CD14-positive monocyte (primary cell): ENCODE measurements at regions not wholly inside any gene's neighbourhood (a gene's known extent, or its start where the extent isn't known, plus 50 kb on each side); places are given as distances from the start of the nearest gene placed in this dataset.

ENCODE experiments used
- DNase-seq, 3 donors: peaks; one replicate each; pipeline ENCODE4 v3.0.0-alpha.2; 2011 to 2022
- H2AFZ ChIP-seq: 2 replicates; pipeline ENCODE4 v1.6.0; 2012; ENCODE audit warnings: mild to moderate bottlenecking, low read depth, low read length, inconsistent platforms; ENCODE audit not compliant: insufficient read depth, poor library complexity, severe bottlenecking
- H3K27ac ChIP-seq, 2 donors: 1 replicate in 1 of 2; 2 replicates in 1 of 2; pipeline ENCODE4 v1.5.1; 2012 to 2013; ENCODE audit warnings: low read length in 2 of 2, control low read depth in 1 of 2, inconsistent platforms in 1 of 2, low read depth in 1 of 2, mild to moderate bottlenecking in 1 of 2
- H3K27me3 ChIP-seq, 2 donors: one replicate each; pipeline versions ENCODE4 v1.6.0 to v1.6.1; 2011 to 2013; ENCODE audit warnings: low read length in 2 of 2; ENCODE audit not compliant: control insufficient read depth in 2 of 2, insufficient read depth in 2 of 2
- H3K36me3 ChIP-seq, 2 donors: replicated peaks in 1 of 2; 1 replicate in 1 of 2; 2 replicates in 1 of 2; pipeline versions ENCODE4 v1.5.1 to v1.6.1; 2012 to 2013; ENCODE audit warnings: low read length in 2 of 2, control low read depth in 1 of 2, inconsistent platforms in 1 of 2, mild to moderate bottlenecking in 1 of 2; ENCODE audit not compliant: insufficient read depth in 2 of 2, control insufficient read depth in 1 of 2
- H3K4me1 ChIP-seq, 2 donors: 1 replicate in 1 of 2; 2 replicates in 1 of 2; pipeline versions ENCODE4 v1.5.1 to v1.6.1; 2012 to 2013; ENCODE audit warnings: low read length in 2 of 2, control low read depth in 1 of 2, inconsistent platforms in 1 of 2, mild to moderate bottlenecking in 1 of 2, moderate library complexity in 1 of 2; ENCODE audit not compliant: insufficient read depth in 2 of 2, control insufficient read depth in 1 of 2
- H3K4me2 ChIP-seq: replicated peaks from 2 replicates; pipeline ENCODE3; 2012; ENCODE audit warnings: low read length, moderate library complexity, mild to moderate bottlenecking; ENCODE audit not compliant: poor library complexity, severe bottlenecking; ENCODE audit errors: extremely low read depth
- H3K4me3 ChIP-seq, 3 experiments: fragments of 200-600 bp in 1 of 3; sonication (generic) in 1 of 3; replicated peaks in 1 of 3; 1 replicate in 2 of 3; 2 replicates in 1 of 3; pipeline ENCODE4 v1.5.1; 2011 to 2013; ENCODE audit warnings: low read length in 3 of 3, mild to moderate bottlenecking in 3 of 3, control low read depth in 2 of 3, low read depth in 2 of 3, inconsistent platforms in 1 of 3, moderate library complexity in 1 of 3
- H3K79me2 ChIP-seq: 2 replicates; pipeline ENCODE4 v1.6.0; 2012; ENCODE audit warnings: mild to moderate bottlenecking, control low read depth, inconsistent platforms, low read length, moderate library complexity; ENCODE audit not compliant: insufficient read depth
- H3K9ac ChIP-seq: 2 replicates; pipeline ENCODE4 v1.6.0; 2017; ENCODE audit warnings: low read length, mild to moderate bottlenecking; ENCODE audit not compliant: insufficient read depth, poor library complexity, severe bottlenecking
- H3K9me3 ChIP-seq, 2 donors: replicated peaks in 1 of 2; 1 replicate in 1 of 2; 2 replicates in 1 of 2; pipeline versions ENCODE4 v1.5.1 to v1.6.1; 2012 to 2013; ENCODE audit warnings: low read length in 2 of 2, control low read depth in 1 of 2; ENCODE audit not compliant: control insufficient read depth in 1 of 2, insufficient read depth in 1 of 2
- H4K20me1 ChIP-seq: 2 replicates; pipeline ENCODE4 v1.6.0; 2012; ENCODE audit warnings: mild to moderate bottlenecking, low read length, control low read depth, moderate library complexity; ENCODE audit not compliant: insufficient read depth
- H3K27ac Mint-ChIP-seq, 7 donors: one replicate each; pipeline ENCODE4 v1.8.0; 2020; ENCODE audit warnings: mild to moderate bottlenecking in 7 of 7, mixed read lengths in 7 of 7, moderate library complexity in 6 of 7, inconsistent platforms in 2 of 7
- H3K27me3 Mint-ChIP-seq, 3 donors: one replicate each; pipeline ENCODE4 v1.8.0; 2021 to 2022; ENCODE audit warnings: low read depth in 3 of 3, mild to moderate bottlenecking in 3 of 3, mixed read lengths in 3 of 3, moderate library complexity in 3 of 3, inconsistent platforms in 1 of 3
- H3K36me3 Mint-ChIP-seq, 2 donors: one replicate each; pipeline ENCODE4 v1.8.0; 2020; ENCODE audit warnings: mixed read lengths in 2 of 2, inconsistent platforms in 1 of 2, mild to moderate bottlenecking in 1 of 2
- H3K4me1 Mint-ChIP-seq: one replicate; pipeline ENCODE4 v1.8.0; 2020; ENCODE audit warnings: mild to moderate bottlenecking, mixed read lengths
- H3K4me3 Mint-ChIP-seq, 2 donors: one replicate each; pipeline ENCODE4 v1.8.0; 2020; ENCODE audit warnings: mild to moderate bottlenecking in 2 of 2, mixed read lengths in 2 of 2, moderate library complexity in 1 of 2
- H3K9me3 Mint-ChIP-seq, 7 donors: one replicate each; pipeline ENCODE4 v1.8.0; 2020 to 2022; ENCODE audit warnings: mixed read lengths in 7 of 7, mild to moderate bottlenecking in 6 of 7, moderate library complexity in 6 of 7, inconsistent platforms in 2 of 7
- WGBS: methylation state at CpG from one replicate; pipeline ENCODE4 v1.1.5; 2013; ENCODE audit warnings: missing lambda C conversion rate; ENCODE audit not compliant: insufficient coverage; 5-methylcytosine and 5-hydroxymethylcytosine counted together
- intact Hi-C, 2 donors: fragments of 100-400 bp; cut with micrococcal nuclease; formaldehyde crosslinking; loops; one replicate each; pipeline versions ENCODE4 v1.15.0 to v1.15.1; 2023
- TF ChIP-seq, protein P1 (sequence below): fragments of 200-600 bp; IDR thresholded peaks from one replicate; pipeline ENCODE4 v1.8.0; 2022; ENCODE audit warnings: antibody characterized with exemption, mild to moderate bottlenecking

DNA sequence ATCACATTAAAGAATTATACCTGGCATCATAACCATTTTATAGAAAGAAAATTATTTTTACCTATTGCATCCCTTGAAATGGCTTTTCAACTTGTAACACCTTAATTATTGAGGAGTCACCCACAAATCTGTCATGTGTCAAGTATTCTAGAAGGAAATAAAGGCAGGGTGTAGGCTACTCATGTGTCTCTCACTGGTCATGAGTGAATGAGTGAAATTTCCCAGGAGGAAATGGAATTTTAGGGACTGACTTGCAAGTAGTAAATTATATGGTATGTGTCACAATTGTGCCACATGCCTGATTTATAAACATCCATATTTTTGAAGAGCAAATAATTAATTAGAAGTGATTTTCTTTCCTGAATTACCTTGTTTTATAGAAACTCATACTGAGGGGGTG, 310.5 kb upstream of the ADAMTS9 start:
- H3K27ac Mint-ChIP-seq: no peak overlapping the region
- H3K27ac ChIP-seq: no peak overlapping the region
- H2AFZ ChIP-seq: no peak overlapping the region
- intact Hi-C loops: no loop called here
- no peaks in the 10 kb centered on the region for H3K9me3 ChIP-seq
- no peaks in the 10 kb centered on the region for H3K36me3 ChIP-seq
- no peaks in the 10 kb centered on the region for H3K79me2 ChIP-seq
- H3K36me3 Mint-ChIP-seq: no peaks in the 10 kb centered on the region
- H3K4me3 ChIP-seq: no peak overlapping the region
- H3K27me3 ChIP-seq: no peaks in the 10 kb centered on the region
- no peaks in the 10 kb centered on the region for H3K27me3 Mint-ChIP-seq
- H3K9ac ChIP-seq: no peak overlapping the region
- TF ChIP-seq, protein P1, sequence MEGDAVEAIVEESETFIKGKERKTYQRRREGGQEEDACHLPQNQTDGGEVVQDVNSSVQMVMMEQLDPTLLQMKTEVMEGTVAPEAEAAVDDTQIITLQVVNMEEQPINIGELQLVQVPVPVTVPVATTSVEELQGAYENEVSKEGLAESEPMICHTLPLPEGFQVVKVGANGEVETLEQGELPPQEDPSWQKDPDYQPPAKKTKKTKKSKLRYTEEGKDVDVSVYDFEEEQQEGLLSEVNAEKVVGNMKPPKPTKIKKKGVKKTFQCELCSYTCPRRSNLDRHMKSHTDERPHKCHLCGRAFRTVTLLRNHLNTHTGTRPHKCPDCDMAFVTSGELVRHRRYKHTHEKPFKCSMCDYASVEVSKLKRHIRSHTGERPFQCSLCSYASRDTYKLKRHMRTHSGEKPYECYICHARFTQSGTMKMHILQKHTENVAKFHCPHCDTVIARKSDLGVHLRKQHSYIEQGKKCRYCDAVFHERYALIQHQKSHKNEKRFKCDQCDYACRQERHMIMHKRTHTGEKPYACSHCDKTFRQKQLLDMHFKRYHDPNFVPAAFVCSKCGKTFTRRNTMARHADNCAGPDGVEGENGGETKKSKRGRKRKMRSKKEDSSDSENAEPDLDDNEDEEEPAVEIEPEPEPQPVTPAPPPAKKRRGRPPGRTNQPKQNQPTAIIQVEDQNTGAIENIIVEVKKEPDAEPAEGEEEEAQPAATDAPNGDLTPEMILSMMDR: no peak
- no peaks in the 10 kb centered on the region for H3K4me1 Mint-ChIP-seq
- peaks cover 0 to 5% (median 0%) of the 10 kb centered on the region in 7 donors for H3K9me3 Mint-ChIP-seq
- H4K20me1 ChIP-seq: no peaks in the 10 kb centered on the region
- H3K4me3 Mint-ChIP-seq: no peak overlapping the region
- no peak for DNase-seq
- no peaks in the 10 kb centered on the region for H3K4me1 ChIP-seq
- no peak overlapping the region for H3K4me2 ChIP-seq

DNA sequence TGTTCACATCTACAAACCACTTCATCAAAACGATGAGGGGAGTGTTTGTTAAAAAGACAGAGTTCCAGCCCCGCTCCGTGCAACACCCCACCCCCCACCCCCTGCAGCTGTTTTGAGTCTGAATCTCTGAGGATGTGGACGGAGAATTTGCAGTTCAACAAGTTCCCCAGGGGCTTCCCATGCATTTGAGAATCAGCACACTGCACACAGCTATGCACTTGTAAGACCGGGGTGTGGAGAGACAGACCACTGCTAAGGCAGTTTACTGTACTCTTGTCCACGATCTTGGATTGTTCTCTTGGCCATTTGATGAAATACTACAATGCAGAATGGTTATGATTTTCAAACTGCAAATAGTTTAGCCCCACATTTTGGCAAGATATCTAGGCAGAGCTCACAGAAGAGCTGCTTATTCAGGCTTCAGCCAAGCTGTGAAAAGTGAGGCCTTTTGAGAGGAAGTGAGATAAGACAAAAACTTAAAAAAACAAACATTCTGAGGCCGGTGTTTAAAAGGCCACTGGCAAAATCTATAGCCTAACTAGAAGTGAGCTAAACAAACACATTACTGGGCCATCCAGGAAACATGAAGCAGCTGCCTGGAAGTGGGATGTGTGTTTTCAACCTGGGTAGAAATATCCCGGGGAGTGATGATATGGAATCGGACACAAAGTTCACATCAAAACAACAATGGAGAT, 308.2 kb upstream of the ADAMTS9 start:
- Histone ChIP-seq H3K4me1 (no peaks in the 10 kb centered on the region), H3K9ac (no peak overlapping the region), H4K20me1 (no peaks in the 10 kb centered on the region), H3K79me2 (no peaks in the 10 kb centered on the region), H3K9me3 (no peaks in the 10 kb centered on the region), H3K4me2 (no peak overlapping the region), H3K27ac (no peak overlapping the region), H3K27me3 (no peaks in the 10 kb centered on the region), H3K36me3 (no peaks in the 10 kb centered on the region), H3K4me3 (no peak overlapping the region), H2AFZ (no peak overlapping the region)
- Mint-ChIP-seq H3K4me1 (no peaks in the 10 kb centered on the region), H3K9me3 (peaks cover 0 to 3% (median 0%) of the 10 kb centered on the region in 7 donors), H3K27ac (no peak overlapping the region), H3K27me3 (no peaks in the 10 kb centered on the region), H3K4me3 (no peak overlapping the region), H3K36me3 (no peaks in the 10 kb centered on the region)
- intact Hi-C loops: no loop called here
- no peak for DNase-seq
- TF ChIP-seq, protein P1: no peak
- WGBS: 35% methylated on average over 3 of the region's 9 CpGs
